NCI-H526 (cell line): ENCODE measurements at regions not wholly inside any gene's neighbourhood (a gene's known extent, or its start where the extent isn't known, plus 50 kb on each side); places are given as distances from the start of the nearest gene placed in this dataset.
A peak's percentile ranks its signal among the peaks of the same experiment; 100 is the strongest.
"Not testable (repeated sequence)": the region's sequence is repeated elsewhere in the genome, so short reads cannot be mapped to it uniquely, and the experiment has no call there.

Source experiments
- DNase-seq, 2 experiments: peaks; one replicate each; lab custom pipeline; 2025; lab: John Stamatoyannopoulos, UW

DNA sequence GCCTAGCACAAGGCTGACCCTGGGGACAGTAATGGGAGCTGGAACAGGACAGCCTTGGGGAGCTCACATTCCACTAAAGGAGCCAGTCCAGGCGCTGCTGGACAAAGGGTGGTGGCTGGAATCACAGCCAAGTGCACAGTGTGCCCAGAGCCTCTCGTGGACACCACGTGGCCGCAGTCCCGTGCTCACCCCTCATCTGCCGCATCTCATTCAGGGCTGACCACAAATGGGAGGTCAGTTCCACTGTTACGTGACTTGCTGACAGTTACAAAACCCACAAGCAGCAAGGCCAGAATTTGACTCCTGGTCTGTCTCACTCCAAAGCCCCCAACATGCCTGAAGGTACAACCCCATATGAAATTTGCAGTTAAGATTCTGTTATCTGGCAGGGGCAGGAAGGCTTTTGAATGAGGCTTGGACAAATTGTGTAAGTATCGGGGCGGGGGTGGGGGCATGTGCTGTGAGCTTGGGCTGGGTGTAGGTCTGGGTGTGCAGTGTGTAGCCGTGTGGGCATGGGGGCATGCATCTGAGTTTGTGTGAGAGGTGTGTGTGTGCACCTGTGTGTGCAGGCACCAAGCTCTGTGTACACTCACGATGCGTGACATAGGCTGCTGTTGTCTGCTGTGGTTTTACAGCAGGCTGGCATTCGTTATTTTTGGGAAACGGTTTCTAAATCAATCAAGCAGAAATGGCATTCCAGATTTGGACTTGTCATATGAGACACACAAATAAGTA, 301.7 kb downstream of the BRD1 start:
- no peak for DNase-seq

DNA sequence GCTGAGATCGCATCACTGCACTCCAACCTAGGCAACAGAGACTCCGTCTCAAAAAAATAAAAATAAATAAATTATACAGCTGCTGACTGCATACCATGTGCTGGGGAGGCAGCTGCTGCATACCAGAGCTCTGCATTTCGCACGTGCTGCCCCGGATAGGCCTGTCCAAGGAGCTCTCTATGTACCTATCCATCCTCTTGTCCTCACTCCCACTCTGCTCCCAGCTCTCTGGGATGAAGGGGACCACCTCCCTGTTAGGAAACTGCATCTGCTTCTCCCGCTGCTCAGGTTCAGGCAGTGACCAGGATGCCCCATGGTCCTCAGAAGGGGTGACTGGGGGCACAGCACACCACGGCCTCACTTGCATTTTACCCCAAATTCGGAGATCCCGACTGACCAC, 302.3 kb downstream of the BRD1 start:
- no peak for DNase-seq

DNA sequence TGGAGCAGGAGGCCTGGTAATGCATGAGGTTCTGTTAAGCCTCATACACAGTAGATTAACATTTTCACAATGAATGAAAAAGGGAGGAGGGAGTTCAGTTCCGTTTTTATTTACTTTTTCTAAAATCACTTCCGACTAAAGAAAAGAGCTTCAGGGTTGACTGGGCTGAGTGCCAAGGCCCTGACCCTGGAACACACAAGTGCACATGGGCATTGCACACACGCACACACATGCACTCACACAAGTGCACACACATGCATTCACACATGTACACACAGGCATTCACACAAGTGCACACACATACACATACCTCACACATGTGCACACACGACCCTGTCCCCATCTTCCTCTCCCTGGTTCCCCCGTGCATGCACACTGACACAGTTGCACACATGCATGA, 303.3 kb downstream of the BRD1 start:
- no peak for DNase-seq

DNA sequence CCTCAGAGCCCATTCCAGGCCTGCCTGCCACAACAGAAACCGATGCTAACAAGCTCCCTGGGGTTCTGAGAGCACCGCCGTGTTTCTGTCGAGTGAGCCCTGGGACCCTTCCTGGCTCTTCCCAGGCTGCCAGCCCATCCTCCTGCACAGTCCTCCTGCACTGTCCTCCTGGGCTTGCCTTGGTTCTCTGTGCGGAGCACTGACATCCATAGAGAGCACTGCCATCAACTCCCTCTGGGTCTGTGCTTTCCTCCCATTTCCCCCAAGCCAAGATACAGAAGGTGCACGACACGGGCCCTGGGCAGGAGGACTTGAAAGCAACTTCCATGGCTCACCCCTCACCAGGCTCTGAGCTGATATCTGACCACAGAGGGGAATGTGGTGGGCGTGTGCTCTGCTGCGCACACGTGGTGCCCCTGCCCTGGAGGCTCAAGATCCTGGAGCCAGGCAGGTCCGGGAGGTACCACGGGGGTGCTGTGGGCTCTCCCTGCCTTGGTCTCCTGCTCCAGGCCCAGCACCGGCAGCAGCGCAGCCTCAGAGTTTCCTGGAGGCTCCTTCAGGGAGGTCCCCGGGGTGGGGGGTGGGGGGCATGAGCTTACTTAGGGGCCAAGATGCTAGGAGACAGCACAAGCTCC, 304.2 kb downstream of the BRD1 start:
- DNase-seq, result no peak

DNA sequence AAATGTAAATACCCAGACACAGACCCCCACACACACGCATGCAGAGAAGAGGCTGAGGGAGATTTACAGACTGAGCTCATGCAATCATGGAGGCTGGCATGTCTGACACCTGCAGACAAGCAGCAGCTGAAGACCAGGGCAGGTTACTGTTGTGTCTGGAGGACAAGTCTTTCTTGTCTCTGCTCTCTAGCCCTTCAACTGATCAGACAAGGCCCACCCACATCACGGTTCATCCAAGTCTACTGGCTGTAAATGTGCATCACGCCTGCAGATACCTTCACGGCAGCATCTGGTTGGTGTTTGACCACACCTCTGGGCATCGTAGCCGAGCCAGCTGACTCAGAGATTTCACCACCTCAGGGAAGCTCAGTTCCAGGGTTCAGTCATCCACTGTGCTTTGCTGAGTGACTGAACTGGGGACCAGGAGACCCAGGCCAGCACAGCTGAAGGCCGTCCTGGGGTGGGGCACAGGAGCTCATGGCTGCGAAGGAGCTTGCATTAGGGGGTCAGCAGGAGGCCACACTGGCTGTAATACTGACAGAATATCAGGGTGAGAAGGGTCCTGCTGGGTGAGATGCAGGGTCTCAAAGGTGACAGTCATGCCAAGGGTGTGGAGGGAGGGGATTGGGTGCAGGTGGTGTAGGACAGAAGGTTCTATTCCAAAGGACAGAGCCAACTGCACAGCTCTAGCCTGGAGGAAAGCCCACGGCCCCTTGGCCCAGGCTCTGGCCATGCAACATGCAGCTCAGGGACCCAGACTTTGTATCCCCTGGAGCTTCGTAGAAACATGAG, 304.9 kb downstream of the BRD1 start:
- no peak for DNase-seq

DNA sequence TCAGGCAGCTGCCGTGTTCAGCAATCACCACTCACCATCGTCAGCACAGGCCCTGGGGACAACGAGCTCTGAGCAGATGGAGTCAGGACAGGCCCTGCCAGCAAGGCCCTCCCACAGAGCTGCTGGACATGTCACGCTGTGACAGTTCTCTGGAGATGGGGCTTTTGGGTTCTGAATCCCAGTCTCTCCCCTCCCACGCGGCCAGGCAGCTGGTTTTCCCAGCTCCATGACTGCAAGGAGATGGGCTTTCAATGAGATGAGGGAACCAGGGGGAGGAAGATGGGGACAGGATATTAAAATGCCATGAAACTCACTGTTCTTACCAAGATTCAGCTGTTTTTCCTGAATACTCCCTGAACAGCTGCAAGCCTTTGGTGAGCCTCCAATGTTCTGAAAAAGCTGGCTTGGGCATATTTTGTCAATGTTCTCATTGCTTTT, 305.9 kb downstream of the BRD1 start:
- no peak for DNase-seq

DNA sequence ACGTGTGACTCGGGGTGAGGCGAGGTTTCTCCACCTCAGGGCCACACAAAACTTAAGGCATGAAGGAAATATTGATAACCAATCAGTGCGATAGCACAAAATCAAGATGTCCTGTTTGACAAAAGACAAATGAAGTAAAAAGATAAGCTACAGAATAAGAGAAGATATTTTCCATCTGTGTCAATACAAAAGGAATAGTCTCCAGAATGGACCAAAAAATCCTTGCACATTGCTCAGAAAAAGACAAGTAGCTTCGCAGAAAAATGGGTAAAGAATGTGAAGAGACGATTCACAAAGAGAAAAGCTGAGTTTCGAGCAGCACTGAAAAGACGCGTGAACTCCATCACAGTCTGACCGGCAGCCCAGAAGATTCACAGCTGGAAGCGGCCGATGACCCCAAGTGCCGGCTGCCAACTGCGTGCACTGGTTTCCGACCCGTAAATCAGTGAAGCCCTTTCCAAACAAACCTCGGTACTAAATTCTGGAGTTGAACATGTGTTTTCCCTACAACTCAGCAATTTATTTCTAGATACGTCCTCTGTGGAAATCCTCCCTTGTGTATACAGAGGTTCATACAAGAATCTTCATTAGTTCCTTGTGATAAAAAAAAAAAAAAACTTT, 308.4 kb downstream of the BRD1 start:
- DNase-seq, result no peak

DNA sequence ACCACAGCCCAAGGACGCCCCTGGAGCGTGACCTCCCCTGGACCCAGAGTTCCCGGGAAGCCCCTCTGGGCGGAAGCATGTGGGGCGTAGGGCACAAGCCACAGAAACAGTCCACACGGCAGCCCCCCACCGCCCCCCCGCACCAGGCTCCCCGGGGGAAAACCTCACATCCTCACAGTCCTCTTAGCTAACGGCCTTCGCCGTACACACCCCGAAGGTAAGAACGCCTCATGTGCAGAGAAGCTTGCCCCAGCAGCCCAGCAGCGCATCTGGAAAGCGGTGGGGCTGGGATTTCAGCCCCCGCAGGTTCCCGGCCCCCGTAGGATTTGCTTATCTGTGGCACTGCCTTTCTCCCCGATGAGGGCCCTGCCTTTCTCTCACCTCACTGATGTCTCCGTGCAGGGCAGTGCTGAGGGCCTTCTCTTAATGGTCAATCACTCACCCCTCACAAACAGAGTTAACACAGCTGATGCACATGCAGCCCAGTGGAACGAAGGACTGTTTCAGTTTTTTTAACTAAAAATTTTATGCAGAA, 309.2 kb downstream of the BRD1 start:
- DNase-seq, result no peak

DNA sequence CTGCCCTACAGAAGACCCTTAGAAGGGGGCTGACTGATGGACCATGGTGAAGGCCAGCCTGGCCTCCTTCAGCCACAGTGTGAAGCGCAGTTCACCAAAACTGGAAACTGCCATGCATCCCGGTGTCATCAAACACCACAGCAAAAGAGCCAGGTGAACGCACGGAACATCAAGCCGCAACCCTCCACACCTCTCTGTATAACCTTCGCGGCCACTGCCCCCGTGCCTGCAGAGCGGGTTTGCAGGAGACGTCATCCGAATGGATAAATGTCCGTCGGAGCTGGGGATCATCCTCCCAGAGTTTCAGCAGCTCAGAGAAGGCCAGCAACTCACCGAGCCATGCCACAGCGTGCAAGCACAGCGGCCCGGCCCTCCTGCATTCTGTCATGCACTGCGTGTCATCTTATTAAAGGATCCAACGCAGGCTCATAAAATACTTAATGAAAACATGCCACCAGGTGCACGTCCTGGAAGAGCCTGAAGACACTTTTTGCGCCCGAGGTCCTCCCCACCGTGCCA, 309.9 kb downstream of the BRD1 start:
- no peak for DNase-seq

DNA sequence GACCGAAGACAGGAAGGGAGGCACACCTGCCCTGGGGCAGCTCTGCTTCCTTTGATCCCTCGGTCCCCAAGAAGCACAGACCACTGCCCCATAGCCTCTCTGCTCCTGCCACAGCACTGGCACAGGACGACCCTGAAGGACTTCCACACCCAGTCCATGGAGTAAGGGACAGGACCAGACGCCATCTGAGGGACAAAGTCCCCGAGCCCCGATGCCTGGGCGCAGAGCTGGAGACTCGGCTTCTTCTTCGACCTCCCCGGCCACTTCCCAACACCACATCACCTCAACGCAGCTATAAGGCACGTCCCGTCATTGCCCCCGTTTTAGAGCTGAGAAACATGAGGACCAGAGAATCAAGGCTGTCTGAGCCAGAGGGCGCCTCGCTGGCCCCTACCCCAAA, 310.5 kb downstream of the BRD1 start:
- no peak for DNase-seq

DNA sequence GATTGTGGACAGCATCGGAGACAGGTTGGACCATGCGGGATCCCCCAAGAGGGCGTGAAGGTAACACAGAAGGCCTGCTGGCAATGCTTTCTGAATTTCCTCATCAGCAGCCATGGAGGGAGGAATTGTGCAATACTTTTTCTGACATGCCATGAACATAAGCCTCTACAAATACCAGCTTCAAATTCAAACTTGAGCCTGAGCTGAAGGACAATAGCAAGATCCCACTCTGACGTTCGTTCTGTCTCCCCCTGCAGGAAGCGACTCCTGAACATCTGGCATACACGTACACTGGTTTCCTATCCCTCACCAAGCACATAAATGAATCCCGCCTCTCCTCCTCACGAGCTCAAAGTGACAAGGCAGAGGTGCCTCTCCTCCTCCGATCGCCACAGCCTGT, 312.2 kb downstream of the BRD1 start:
- DNase-seq, result no peak

DNA sequence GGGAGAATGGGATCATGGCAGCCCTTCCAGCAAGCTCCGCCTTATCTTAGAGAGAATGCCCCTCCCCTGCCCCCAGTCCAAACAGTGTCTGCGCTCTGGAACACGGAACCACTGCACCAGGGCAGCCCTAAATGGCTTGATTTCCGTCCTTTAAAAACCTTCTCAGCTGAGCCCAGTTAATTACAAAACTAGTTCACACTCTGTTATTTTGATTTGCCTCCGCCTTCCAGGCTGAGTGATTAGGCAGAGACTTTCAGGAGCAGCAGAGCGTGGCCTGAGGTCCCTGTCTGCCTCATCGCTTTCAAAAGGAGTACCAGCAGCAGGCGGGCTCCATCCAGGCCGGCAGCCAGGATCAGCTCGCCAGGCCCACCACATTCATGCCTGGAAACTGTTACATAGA, 313.0 kb downstream of the BRD1 start:
- no peak for DNase-seq

DNA sequence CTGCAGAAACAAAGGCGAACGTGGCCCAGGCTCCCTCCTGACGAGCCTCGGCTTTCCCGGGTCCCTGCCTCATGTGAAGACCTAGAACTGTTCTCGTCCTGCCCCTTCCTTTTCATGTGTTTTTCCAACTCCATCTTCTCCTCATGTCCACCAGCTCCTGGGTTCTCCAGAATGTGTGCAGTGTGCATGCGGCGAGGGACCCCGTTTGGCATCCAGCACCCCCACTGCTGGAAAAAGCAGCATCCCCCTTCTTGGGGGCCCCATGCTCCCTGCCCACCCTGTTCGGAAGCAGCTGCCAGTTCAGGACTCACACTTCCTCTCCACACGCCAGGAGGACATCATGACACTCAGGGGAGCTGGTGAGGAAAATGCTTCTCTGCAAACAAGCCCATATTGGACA, 313.5 kb downstream of the BRD1 start:
- no peak for DNase-seq

DNA sequence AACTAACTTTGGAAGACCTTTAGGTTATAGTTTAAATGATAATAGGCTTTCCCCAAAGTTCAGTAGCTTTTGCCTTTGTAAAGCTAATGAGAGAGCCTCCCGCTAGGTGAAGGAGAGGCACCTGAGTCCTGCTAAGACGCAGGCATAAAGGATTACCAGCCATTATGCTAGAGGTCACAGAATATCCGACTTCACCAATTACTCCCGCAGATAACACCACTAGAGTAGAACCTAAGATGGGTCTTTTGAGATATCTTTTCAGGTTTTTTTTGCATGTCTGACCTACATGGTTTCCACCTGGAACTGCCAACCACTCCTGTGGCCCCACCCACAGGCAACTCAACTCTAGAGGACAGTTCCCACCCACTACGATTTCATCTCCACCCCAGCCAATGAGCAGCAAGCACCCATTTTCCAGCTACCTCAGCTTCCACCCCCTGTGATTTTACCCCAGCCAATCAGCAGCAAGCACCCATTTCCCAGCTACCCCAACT, 314.3 kb downstream of the BRD1 start:
- no peak for DNase-seq

DNA sequence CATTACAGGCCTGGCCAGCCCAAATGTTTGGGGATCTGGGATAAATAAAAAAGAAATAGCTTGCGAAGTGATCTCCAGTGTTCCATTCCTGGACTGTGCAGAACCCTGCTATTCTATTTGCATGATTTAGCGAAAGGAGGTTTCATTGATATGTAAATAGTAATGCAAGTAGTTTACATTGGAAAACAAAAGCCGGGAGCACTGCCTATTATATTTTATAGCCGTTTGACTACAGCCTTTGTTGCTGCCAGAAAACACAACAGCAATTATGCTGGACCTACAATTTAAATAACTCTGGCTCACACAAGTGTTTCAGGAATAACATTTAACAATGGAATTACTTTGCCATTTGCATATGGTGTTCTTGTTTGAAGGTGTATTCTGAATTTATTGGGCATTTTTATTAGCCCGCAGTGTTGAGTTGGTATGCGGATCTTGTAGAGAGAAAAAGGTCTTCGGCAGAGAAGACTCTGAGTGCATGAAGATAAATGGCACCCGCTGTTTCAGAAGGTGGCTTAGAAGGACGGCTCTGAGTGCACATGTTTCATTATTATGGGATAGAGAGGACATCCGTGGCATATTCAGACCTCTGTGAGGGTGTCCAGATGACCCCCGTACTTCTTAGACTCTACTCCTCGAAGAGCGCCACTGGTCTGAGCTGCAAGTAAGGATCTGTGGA, 315.0 kb downstream of the BRD1 start:
- peak in 1 of 2 experiments; percentile 10 for DNase-seq

DNA sequence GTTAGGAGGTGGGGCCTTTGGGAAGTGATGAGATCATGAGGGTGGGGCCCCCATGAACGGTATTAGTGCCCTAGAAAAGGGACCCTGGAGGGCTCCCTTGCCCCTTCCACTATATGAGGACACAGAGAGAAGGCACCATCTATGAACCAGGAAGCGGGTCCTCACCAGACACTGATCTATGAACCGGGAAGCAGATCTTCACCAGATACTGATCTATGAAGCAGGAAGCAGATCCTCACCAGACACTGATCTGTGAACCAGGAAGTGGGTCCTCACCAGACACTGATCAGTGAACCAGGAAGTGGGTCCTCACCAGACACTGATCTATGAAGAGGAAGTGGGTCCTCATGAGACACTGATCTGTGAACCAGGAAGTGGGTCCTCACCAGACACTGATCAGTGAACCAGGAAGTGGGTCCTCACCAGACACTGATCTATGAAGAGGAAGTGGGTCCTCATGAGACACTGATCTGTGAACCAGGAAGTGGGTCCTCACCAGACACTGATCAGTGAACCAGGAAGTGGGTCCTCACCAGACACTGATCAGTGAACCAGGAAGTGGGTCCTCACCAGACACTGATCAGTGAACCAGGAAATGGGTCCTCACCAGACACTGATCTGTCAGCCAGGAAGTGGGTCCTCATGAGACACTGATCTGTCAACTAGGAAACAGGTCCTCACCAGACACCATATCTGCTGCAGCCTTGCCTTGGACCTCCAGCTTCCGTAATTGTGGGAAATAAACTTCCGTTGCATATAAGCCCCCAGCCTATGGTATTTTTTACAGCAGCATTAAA, 316.1 kb downstream of the BRD1 start:
- DNase-seq, result not testable (repeated sequence)

DNA sequence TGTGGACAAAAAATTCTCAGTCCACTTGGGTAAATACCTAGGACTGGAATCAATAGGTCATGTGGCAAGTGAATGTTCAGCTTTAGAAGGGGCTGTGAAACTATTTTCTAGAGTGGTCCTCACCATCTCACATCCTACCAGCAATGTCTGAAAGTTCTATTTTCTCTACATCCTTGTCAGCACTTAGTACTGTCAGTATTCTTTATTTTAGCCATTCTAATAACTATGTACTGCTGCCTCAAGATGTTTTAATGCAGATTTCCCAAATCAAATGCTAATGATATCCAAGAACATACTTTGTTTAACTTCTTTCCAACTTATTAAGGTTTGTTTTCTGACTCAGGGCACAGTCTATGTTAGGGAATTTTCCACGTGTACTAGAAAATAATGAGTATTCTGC, 317.0 kb downstream of the BRD1 start:
- no peak for DNase-seq

DNA sequence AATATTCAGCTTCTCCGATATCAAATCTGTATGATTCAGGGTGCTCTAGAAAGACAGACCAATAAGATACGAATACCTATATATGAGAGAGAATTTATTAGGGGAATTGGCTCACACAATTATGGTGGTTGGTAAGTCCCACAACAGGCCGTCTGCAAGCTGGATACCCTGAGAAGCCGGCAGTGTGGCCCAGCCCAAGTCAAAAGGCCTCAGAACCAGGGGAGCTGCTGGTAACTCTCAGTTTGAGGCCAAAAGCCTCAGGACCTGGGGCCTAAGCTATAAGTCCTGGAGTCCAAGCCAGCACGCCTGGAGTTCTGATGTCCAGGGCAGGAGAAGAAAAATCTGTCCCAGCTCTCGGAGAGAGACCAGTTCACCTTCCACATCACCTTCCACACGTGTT, 318.7 kb downstream of the BRD1 start:
- no peak for DNase-seq

DNA sequence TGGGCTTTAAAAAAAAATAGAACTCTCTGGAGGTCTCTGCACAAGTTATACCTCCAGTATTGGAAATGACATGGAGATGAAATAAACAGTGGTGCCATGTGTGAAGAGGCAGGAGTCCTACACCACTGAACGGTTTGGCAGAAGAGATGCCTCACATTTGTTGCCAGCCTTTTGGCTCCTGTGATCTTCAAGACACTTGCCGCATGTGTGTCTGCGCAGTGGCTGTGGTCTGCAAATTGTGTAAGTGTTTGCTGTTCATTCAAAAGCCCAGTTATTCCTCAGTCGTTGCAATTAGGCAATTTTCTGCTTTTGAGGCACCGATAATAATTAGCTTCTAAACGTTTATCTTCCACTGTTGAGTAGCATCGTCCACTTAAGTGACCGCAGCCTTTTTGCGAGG, 319.1 kb downstream of the BRD1 start:
- no peak for DNase-seq

DNA sequence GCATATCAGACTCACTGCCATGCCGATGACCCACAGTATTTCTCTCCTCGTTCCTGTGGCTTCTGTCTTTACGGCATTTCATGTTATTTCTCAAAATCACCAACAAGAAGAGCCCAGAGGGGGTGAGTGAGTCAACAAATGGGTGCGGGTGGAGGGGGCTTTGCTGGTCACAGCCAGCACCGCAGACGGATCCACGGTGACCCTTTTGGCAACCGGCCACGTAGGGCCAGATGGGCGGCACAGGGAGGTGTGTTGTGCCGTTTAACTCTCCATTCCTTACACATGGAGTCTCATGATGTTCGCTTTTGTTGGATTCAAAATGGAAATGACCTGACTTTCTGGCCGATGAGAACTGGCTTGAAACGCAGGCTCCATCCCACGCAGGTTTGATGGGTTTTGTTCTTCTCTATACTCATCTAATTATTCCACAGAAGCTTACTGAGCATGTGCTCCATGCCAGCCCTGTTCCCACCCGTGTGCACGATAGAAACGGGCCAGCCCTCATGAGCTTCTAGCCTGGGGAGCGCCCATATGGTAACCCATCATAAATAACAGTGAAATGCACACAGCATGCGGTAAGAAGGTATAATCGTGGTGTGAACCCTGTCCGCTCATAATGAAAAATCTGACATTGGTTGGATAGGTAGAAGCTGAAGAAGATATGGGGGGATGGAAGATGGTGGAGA, 319.9 kb downstream of the BRD1 start:
- no peak for DNase-seq
